Endodermal cell (in vitro differentiated cells): ENCODE measurements at regions not wholly inside any gene's neighbourhood (a gene's known extent, or its start where the extent isn't known, plus 50 kb on each side); places are given as distances from the start of the nearest gene placed in this dataset.

ENCODE experiments used
- DNase-seq: peaks from one replicate; pipeline ENCODE4 v3.0.0-alpha.2; 2017
- H3K27ac ChIP-seq: 2 replicates; pipeline ENCODE4 v1.5.1; 2013; ENCODE audit warnings: mild to moderate bottlenecking, low read depth, low read length, moderate library complexity
- H3K27me3 ChIP-seq: 2 replicates; pipeline ENCODE4 v1.6.1; 2013; ENCODE audit warnings: mild to moderate bottlenecking, low read length, moderate library complexity; ENCODE audit not compliant: insufficient read depth, control insufficient read depth, poor library complexity, severe bottlenecking
- H3K36me3 ChIP-seq: 2 replicates; pipeline ENCODE4 v1.7.0; 2013; ENCODE audit warnings: mild to moderate bottlenecking, low read length, moderate library complexity; ENCODE audit not compliant: control insufficient read depth, insufficient read depth
- H3K4me1 ChIP-seq: one replicate; pipeline ENCODE4 v1.7.0; 2013; ENCODE audit warnings: low read length; ENCODE audit not compliant: control insufficient read depth, insufficient read depth
- H3K4me3 ChIP-seq: 2 replicates; pipeline ENCODE4 v1.5.1; 2013; ENCODE audit warnings: mild to moderate bottlenecking, low read length, moderate library complexity
- H3K9ac ChIP-seq: 2 replicates; pipeline ENCODE4 v1.6.1; 2013; ENCODE audit warnings: mild to moderate bottlenecking, low read length, moderate library complexity; ENCODE audit not compliant: poor library complexity, severe bottlenecking; ENCODE audit errors: extremely low read depth
- H3K9me3 ChIP-seq: 2 replicates; pipeline ENCODE4 v1.6.1; 2013; ENCODE audit warnings: mild to moderate bottlenecking, low read length, moderate library complexity; ENCODE audit not compliant: control insufficient read depth
- H3K27ac Mint-ChIP-seq: 2 replicates; pipeline ENCODE4 v1.8.0; 2020; ENCODE audit warnings: mixed read lengths
- H3K27me3 Mint-ChIP-seq: 2 replicates; pipeline ENCODE4 v1.8.0; 2021; ENCODE audit warnings: mild to moderate bottlenecking, mixed read lengths; ENCODE audit not compliant: insufficient read depth
- H3K36me3 Mint-ChIP-seq: 2 replicates; pipeline ENCODE4 v1.8.0; 2020; ENCODE audit warnings: low read depth, mixed read lengths
- H3K4me1 Mint-ChIP-seq: 2 replicates; pipeline ENCODE4 v1.8.0; 2020; ENCODE audit warnings: mixed read lengths
- H3K4me3 Mint-ChIP-seq: 2 replicates; pipeline ENCODE4 v1.8.0; 2020; ENCODE audit warnings: mild to moderate bottlenecking, moderate library complexity, mixed read lengths
- H3K9me3 Mint-ChIP-seq: 2 replicates; pipeline ENCODE4 v1.8.0; 2020; ENCODE audit warnings: mild to moderate bottlenecking, mixed read lengths
- WGBS, 2 experiments: methylation state at CpG; one replicate each; pipeline versions ENCODE4 v1.1.5 to v1.1.7; 2013; ENCODE audit warnings: missing lambda C conversion rate in 2 of 2, mixed read lengths in 1 of 2; ENCODE audit not compliant: insufficient coverage in 1 of 2, insufficient read length in 1 of 2; 5-methylcytosine and 5-hydroxymethylcytosine counted together
- TF ChIP-seq, protein P1 (sequence below): fragments of 200-600 bp; sonication (generic); conservative IDR thresholded peaks from 2 replicates; pipeline ENCODE4 v1.5.0; 2021; ENCODE audit warnings: antibody characterized with exemption, mild to moderate bottlenecking

- no peak overlapping the region for H3K4me3 ChIP-seq
- no peaks in the 10 kb centered on the region for H3K4me1 Mint-ChIP-seq
- H3K4me3 Mint-ChIP-seq = no peak overlapping the region
- H3K27ac ChIP-seq = no peak overlapping the region
- H3K9me3 ChIP-seq = no peaks in the 10 kb centered on the region
- TF ChIP-seq, protein P1, sequence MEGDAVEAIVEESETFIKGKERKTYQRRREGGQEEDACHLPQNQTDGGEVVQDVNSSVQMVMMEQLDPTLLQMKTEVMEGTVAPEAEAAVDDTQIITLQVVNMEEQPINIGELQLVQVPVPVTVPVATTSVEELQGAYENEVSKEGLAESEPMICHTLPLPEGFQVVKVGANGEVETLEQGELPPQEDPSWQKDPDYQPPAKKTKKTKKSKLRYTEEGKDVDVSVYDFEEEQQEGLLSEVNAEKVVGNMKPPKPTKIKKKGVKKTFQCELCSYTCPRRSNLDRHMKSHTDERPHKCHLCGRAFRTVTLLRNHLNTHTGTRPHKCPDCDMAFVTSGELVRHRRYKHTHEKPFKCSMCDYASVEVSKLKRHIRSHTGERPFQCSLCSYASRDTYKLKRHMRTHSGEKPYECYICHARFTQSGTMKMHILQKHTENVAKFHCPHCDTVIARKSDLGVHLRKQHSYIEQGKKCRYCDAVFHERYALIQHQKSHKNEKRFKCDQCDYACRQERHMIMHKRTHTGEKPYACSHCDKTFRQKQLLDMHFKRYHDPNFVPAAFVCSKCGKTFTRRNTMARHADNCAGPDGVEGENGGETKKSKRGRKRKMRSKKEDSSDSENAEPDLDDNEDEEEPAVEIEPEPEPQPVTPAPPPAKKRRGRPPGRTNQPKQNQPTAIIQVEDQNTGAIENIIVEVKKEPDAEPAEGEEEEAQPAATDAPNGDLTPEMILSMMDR = no peak
- 82 to 88% methylated on average over 3 to 4 of the region's 4 CpGs for WGBS, 2 experiments
- H3K27me3 ChIP-seq = peaks cover 1% of the 10 kb centered on the region
- H3K36me3 ChIP-seq = no peaks in the 10 kb centered on the region
- no peaks in the 10 kb centered on the region for H3K9me3 Mint-ChIP-seq
- H3K4me1 ChIP-seq = peaks cover 3% of the 10 kb centered on the region
- DNase-seq = no peak
- H3K9ac ChIP-seq = no peak overlapping the region
- H3K36me3 Mint-ChIP-seq = no peaks in the 10 kb centered on the region
- H3K27ac Mint-ChIP-seq = no peak overlapping the region
- no peaks in the 10 kb centered on the region for H3K27me3 Mint-ChIP-seq
These were observed 575.9 kb downstream of the METTL15 start for GRCh38 chr11:28684011-28684586.

DNA sequence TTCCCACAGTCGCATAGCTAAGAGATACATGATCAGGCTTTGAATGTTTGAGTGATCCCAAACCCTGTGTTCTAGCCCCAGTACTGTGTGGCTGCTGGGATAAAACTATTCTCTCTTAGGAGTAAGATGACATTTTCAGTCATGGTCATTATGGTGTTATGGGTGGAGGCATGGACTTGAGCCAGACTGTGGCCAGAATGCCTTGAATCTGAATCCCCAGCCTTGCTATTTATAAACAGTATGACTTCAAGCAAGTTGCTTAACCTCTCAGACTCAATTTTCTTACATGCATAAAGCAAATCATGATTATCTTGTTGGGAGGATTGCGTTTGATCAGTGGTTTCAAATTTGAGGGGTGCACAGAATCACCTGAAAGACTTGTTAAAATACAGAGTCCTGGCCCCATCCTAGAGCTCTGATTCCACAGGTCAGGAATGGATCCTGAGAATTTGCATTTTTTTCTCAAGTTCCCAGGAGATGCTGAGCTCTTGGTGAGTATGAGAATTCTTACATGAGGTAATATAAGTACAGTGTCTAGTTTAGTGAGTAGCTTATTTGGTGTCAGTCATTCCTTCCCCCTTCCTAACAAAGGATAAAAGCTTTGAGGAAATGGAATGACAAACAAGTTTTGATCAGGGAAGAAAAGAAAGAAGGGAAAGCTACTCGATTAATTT, 571.7 kb downstream of the METTL15 start:
- Mint-ChIP-seq H3K27ac (no peak overlapping the region), H3K9me3 (no peaks in the 10 kb centered on the region), H3K4me1 (no peaks in the 10 kb centered on the region), H3K27me3 (no peaks in the 10 kb centered on the region), H3K4me3 (no peak overlapping the region), H3K36me3 (no peaks in the 10 kb centered on the region)
- no peak for DNase-seq
- Histone ChIP-seq H3K27ac (no peak overlapping the region), H3K4me3 (no peak overlapping the region), H3K27me3 (no peaks in the 10 kb centered on the region), H3K4me1 (peaks cover 3% of the 10 kb centered on the region), H3K36me3 (no peaks in the 10 kb centered on the region), H3K9ac (no peak overlapping the region), H3K9me3 (no peaks in the 10 kb centered on the region)
- TF ChIP-seq, protein P1 = no peak
- 94 to 97% methylated on average over 3 of the region's 3 CpGs for WGBS, 2 experiments

- Histone ChIP-seq H3K9me3 (no peaks in the 10 kb centered on the region), H3K4me1 (peaks cover 3% of the 10 kb centered on the region), H3K9ac (no peak overlapping the region), H3K4me3 (no peak overlapping the region), H3K36me3 (no peaks in the 10 kb centered on the region), H3K27ac (no peak overlapping the region), H3K27me3 (no peaks in the 10 kb centered on the region)
- Mint-ChIP-seq H3K4me3 (no peak overlapping the region), H3K36me3 (no peaks in the 10 kb centered on the region), H3K27ac (no peak overlapping the region), H3K9me3 (no peaks in the 10 kb centered on the region), H3K27me3 (no peaks in the 10 kb centered on the region), H3K4me1 (no peaks in the 10 kb centered on the region)
- TF ChIP-seq, protein P1 = no peak
- whole genome bisulfite sequencing, 2 experiments = 95% methylated on average over 1 of the region's 1 CpG; no CpG with 5 or more reads in 1 of the 2 experiments
- DNase-seq = no peak
These were observed 569.5 kb downstream of the METTL15 start for GRCh38 chr11:28677721-28678120.
